CD4-positive, CD25-positive, alpha-beta regulatory T cell (primary cell): ENCODE measurements at regions not wholly inside any gene's neighbourhood (a gene's known extent, or its start where the extent isn't known, plus 50 kb on each side); places are given as distances from the start of the nearest gene placed in this dataset.

Experiments
- ATAC-seq, 2 donors: fragments of 150-1000 bp; cut with Tn5 transposase; one replicate each; pipeline ENCODE4 v1.10.0; 2021; ENCODE audit warnings: low read depth in 2 of 2, moderate number of reproducible peaks in 2 of 2, moderate library complexity in 1 of 2
- DNase-seq, 3 donors: peaks; one replicate each; pipeline versions ENCODE4 v3.0.0 to v3.0.0-alpha.2; 2012 to 2022; ENCODE audit warnings: mixed read lengths in 1 of 3
- H3K27ac ChIP-seq: one replicate; pipeline ENCODE4 v1.7.0; 2013; ENCODE audit warnings: mild to moderate bottlenecking, low read length; ENCODE audit not compliant: insufficient read depth, poor library complexity, severe bottlenecking
- H3K27me3 ChIP-seq: one replicate; pipeline ENCODE4 v1.7.0; 2013; ENCODE audit warnings: low read length; ENCODE audit not compliant: control insufficient read depth, insufficient read depth
- H3K36me3 ChIP-seq: one replicate; pipeline ENCODE4 v1.7.0; 2013; ENCODE audit warnings: mild to moderate bottlenecking, low read length, moderate library complexity; ENCODE audit not compliant: control insufficient read depth, insufficient read depth
- H3K4me1 ChIP-seq: 2 replicates; pipeline ENCODE4 v1.7.0; 2013; ENCODE audit warnings: mild to moderate bottlenecking, low read length; ENCODE audit not compliant: insufficient read depth, control insufficient read depth, poor library complexity, severe bottlenecking
- H3K4me3 ChIP-seq: one replicate; pipeline ENCODE4 v1.7.0; 2013; ENCODE audit warnings: low read depth, mild to moderate bottlenecking, low read length, moderate library complexity
- H3K9me3 ChIP-seq, 2 experiments: 1 replicate in 1 of 2; 2 replicates in 1 of 2; pipeline ENCODE4 v1.7.0; 2013; ENCODE audit warnings: low read length in 2 of 2, mild to moderate bottlenecking in 1 of 2, moderate library complexity in 1 of 2; ENCODE audit not compliant: control insufficient read depth in 2 of 2
- H3K27ac Mint-ChIP-seq, 3 donors: one replicate each; pipeline ENCODE4 v1.8.0; 2020 to 2022; ENCODE audit warnings: mild to moderate bottlenecking in 3 of 3, mixed read lengths in 3 of 3, moderate library complexity in 2 of 3
- H3K27me3 Mint-ChIP-seq: one replicate; pipeline ENCODE4 v1.8.0; 2022; ENCODE audit warnings: mild to moderate bottlenecking, mixed read lengths
- H3K36me3 Mint-ChIP-seq: one replicate; pipeline ENCODE4 v1.8.0; 2020; ENCODE audit warnings: mixed read lengths
- H3K4me1 Mint-ChIP-seq, 4 donors: one replicate each; pipeline ENCODE4 v1.8.0; 2020 to 2022; ENCODE audit warnings: mixed read lengths in 4 of 4, mild to moderate bottlenecking in 1 of 4
- H3K4me3 Mint-ChIP-seq, 4 donors: one replicate each; pipeline ENCODE4 v1.8.0; 2020 to 2022; ENCODE audit warnings: mild to moderate bottlenecking in 4 of 4, mixed read lengths in 4 of 4, moderate library complexity in 3 of 4
- H3K9me3 Mint-ChIP-seq, 7 donors: one replicate each; pipeline ENCODE4 v1.8.0; 2020 to 2022; ENCODE audit warnings: mixed read lengths in 7 of 7, mild to moderate bottlenecking in 3 of 7, moderate library complexity in 2 of 7

DNA sequence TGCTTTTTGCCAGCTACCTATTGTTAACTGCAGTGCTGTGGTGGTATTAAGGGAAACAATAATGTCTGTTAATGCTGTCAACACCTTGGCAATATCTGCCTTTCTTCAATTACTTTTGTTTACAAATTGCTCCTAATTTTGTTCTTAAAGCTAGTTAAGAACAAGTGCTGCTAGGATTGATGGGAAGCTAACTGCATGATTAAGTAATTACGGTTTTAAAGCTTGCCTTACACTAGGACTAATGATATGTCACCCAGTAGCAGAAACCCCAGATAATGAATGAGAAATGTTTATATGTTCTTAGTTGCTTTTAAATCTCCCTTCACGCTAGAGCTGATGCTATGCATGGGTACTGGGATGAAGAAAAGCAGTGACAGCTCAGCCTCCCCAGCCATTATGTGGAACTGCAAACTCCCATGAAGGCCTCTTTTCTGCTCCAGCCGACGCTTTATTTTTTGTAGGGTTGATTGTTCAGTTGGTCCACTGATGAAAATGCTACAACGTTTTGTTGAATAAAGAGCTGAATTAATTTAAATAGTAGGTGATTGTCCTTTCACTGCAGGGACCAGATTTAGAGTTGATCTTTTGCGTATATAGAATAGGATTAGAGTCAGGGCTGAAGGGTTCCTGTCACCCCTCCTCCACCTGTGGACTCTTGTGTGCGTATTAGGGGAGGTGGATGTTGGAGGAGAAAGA, 610.5 kb downstream of the TFAP2B start:
- Mint-ChIP-seq H3K4me1 (no peaks in the 10 kb centered on the region), H3K27ac (no peak overlapping the region), H3K27me3 (no peaks in the 10 kb centered on the region), H3K36me3 (no peaks in the 10 kb centered on the region), H3K4me3 (no peak overlapping the region), H3K9me3 (peaks cover 0 to 8% (median 4%) of the 10 kb centered on the region in 7 donors)
- Histone ChIP-seq H3K36me3 (no peaks in the 10 kb centered on the region), H3K27me3 (no peaks in the 10 kb centered on the region), H3K4me1 (no peaks in the 10 kb centered on the region), H3K4me3 (no peak overlapping the region), H3K27ac (no peak overlapping the region), H3K9me3 (no peaks in the 10 kb centered on the region)
- DNase-seq, result no peak
- ATAC-seq, result no peak

GRCh38 chr6:51430589-51430988, 611.9 kb downstream of the TFAP2B start:
- no peaks in the 10 kb centered on the region for H3K36me3 ChIP-seq
- no peaks in the 10 kb centered on the region for H3K9me3 ChIP-seq
- no peak overlapping the region for H3K4me3 ChIP-seq
- Mint-ChIP-seq H3K4me3 (no peak overlapping the region), H3K27me3 (no peaks in the 10 kb centered on the region), H3K4me1 (no peaks in the 10 kb centered on the region), H3K9me3 (peaks cover 0 to 8% (median 4%) of the 10 kb centered on the region in 7 donors), H3K36me3 (no peaks in the 10 kb centered on the region), H3K27ac (no peak overlapping the region)
- H3K27me3 ChIP-seq, result no peaks in the 10 kb centered on the region
- no peak for ATAC-seq
- no peaks in the 10 kb centered on the region for H3K4me1 ChIP-seq
- DNase-seq, result no peak
- no peak overlapping the region for H3K27ac ChIP-seq

DNA sequence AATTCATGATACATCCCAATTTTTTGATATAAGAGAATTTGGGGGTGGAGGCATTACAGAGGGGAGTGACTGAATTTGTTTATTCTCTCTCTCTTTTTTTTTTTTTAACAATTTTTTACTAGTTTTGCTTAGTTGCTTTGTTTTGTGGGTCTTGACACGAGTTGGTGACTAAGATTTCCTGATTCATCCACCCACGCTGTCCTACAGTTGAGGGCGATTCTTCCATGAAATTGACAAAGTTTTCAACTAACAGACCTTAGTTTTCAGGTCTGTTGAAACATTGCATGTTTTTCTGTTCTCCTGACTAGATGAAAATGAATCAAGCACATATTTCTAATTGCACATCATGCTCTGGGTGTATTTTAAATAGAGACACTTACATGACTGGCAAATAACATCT, 613.8 kb downstream of the TFAP2B start:
- H3K4me1 Mint-ChIP-seq, result no peaks in the 10 kb centered on the region
- Histone ChIP-seq H3K4me1 (no peaks in the 10 kb centered on the region), H3K27ac (no peak overlapping the region), H3K27me3 (no peaks in the 10 kb centered on the region), H3K9me3 (no peaks in the 10 kb centered on the region), H3K36me3 (no peaks in the 10 kb centered on the region), H3K4me3 (no peak overlapping the region)
- no peaks in the 10 kb centered on the region for H3K36me3 Mint-ChIP-seq
- DNase-seq (no peak), ATAC-seq (no peak)
- peaks cover 0 to 8% (median 4%) of the 10 kb centered on the region in 7 donors for H3K9me3 Mint-ChIP-seq
- H3K4me3 Mint-ChIP-seq, result no peak overlapping the region
- no peaks in the 10 kb centered on the region for H3K27me3 Mint-ChIP-seq
- no peak overlapping the region for H3K27ac Mint-ChIP-seq

GRCh38 chr6:51450248-51450957, 631.7 kb downstream of the TFAP2B start:
- Mint-ChIP-seq H3K4me3 (no peak overlapping the region), H3K27ac (no peak overlapping the region), H3K4me1 (no peaks in the 10 kb centered on the region), H3K27me3 (no peaks in the 10 kb centered on the region), H3K9me3 (peaks cover 0 to 9% (median 1%) of the 10 kb centered on the region in 7 donors), H3K36me3 (no peaks in the 10 kb centered on the region)
- no peaks in the 10 kb centered on the region for H3K9me3 ChIP-seq
- H3K27me3 ChIP-seq, result no peaks in the 10 kb centered on the region
- no peak overlapping the region for H3K4me3 ChIP-seq
- H3K36me3 ChIP-seq, result no peaks in the 10 kb centered on the region
- ATAC-seq (no peak), DNase-seq (no peak)
- no peak overlapping the region for H3K27ac ChIP-seq
- H3K4me1 ChIP-seq, result no peaks in the 10 kb centered on the region

DNA sequence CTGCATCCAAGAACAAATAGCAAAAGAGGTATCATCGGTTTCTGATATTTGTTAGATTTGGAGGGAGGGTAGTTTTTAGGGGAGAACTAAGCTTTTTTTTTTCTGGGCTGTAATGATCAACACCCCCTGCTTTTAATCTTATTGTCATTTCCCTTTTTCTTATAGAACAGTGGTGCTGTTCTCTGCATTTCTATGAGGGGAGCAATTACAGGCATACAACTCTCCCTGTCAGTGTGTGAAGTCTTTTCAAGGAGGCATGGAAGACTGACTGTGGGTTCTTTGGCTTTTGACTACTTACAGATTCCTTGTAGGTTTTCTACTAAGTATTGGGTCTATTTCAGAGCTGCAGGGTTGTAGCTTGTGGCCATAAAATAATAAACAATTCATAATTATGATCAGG, 632.3 kb downstream of the TFAP2B start:
- Histone ChIP-seq H3K36me3 (no peaks in the 10 kb centered on the region), H3K27ac (no peak overlapping the region), H3K4me3 (no peak overlapping the region), H3K27me3 (no peaks in the 10 kb centered on the region), H3K4me1 (no peaks in the 10 kb centered on the region), H3K9me3 (no peaks in the 10 kb centered on the region)
- Mint-ChIP-seq H3K27me3 (no peaks in the 10 kb centered on the region), H3K9me3 (peaks cover 0 to 9% (median 1%) of the 10 kb centered on the region in 7 donors), H3K27ac (no peak overlapping the region), H3K36me3 (no peaks in the 10 kb centered on the region), H3K4me1 (no peaks in the 10 kb centered on the region), H3K4me3 (no peak overlapping the region)
- DNase-seq (no peak), ATAC-seq (no peak)

GRCh38 chr6:51456282-51456681, 631.1 kb downstream of the PKHD1 start:
- H3K36me3 Mint-ChIP-seq, result no peaks in the 10 kb centered on the region
- Histone ChIP-seq H3K9me3 (no peaks in the 10 kb centered on the region), H3K4me3 (no peak overlapping the region), H3K36me3 (no peaks in the 10 kb centered on the region), H3K27ac (no peak overlapping the region), H3K27me3 (no peaks in the 10 kb centered on the region), H3K4me1 (no peaks in the 10 kb centered on the region)
- H3K27me3 Mint-ChIP-seq, result peaks cover 4% of the 10 kb centered on the region
- no peak overlapping the region for H3K27ac Mint-ChIP-seq
- H3K4me1 Mint-ChIP-seq, result no peaks in the 10 kb centered on the region
- H3K9me3 Mint-ChIP-seq, result peaks cover 0 to 3% (median 0%) of the 10 kb centered on the region in 7 donors
- ATAC-seq (no peak), DNase-seq (no peak)
- H3K4me3 Mint-ChIP-seq, result no peak overlapping the region

DNA sequence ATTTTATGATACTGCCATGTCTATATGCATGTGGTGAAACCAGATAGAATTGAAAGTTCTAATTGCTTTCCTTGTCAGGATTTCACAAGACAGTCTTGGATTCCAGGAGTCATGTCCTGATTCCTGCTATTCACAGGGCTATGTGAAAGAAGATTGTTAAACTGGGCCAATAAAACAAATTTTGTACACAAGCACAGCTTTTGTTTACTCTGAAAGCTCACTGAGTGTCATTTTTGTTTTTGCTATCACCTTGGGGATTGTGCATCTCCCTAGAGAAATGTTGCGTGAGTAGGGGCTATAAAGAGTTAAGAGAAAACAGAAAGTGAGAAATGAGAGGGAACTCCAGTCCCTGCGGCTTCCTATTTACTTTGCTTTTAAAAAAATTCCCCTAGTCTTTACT, 627.5 kb downstream of the PKHD1 start:
- no peak overlapping the region for H3K27ac ChIP-seq
- peaks cover 4% of the 10 kb centered on the region for H3K27me3 Mint-ChIP-seq
- DNase-seq (no peak), ATAC-seq (no peak)
- H3K36me3 Mint-ChIP-seq, result no peaks in the 10 kb centered on the region
- no peaks in the 10 kb centered on the region for H3K27me3 ChIP-seq
- H3K9me3 Mint-ChIP-seq, result peaks cover 0 to 5% (median 3%) of the 10 kb centered on the region in 7 donors
- no peaks in the 10 kb centered on the region for H3K9me3 ChIP-seq
- no peaks in the 10 kb centered on the region for H3K4me1 Mint-ChIP-seq
- no peak overlapping the region for H3K4me3 Mint-ChIP-seq
- no peaks in the 10 kb centered on the region for H3K4me1 ChIP-seq
- H3K36me3 ChIP-seq, result no peaks in the 10 kb centered on the region
- no peak overlapping the region for H3K4me3 ChIP-seq
- no peak overlapping the region for H3K27ac Mint-ChIP-seq

- Histone ChIP-seq H3K9me3 (no peaks in the 10 kb centered on the region), H3K4me3 (no peak overlapping the region), H3K36me3 (no peaks in the 10 kb centered on the region), H3K4me1 (no peaks in the 10 kb centered on the region), H3K27me3 (no peaks in the 10 kb centered on the region), H3K27ac (no peak overlapping the region)
- H3K27ac Mint-ChIP-seq, result no peak overlapping the region
- H3K4me3 Mint-ChIP-seq, result no peak overlapping the region
- H3K36me3 Mint-ChIP-seq, result no peaks in the 10 kb centered on the region
- H3K27me3 Mint-ChIP-seq, result peaks cover 4% of the 10 kb centered on the region
- ATAC-seq (no peak), DNase-seq (no peak)
- no peaks in the 10 kb centered on the region for H3K4me1 Mint-ChIP-seq
- peaks cover 0 to 5% (median 3%) of the 10 kb centered on the region in 7 donors for H3K9me3 Mint-ChIP-seq
These were observed 624.5 kb downstream of the PKHD1 start for GRCh38 chr6:51462896-51463295.
